KMS-11 (cell line): ENCODE measurements at regions not wholly inside any gene's neighbourhood (a gene's known extent, or its start where the extent isn't known, plus 50 kb on each side); places are given as distances from the start of the nearest gene placed in this dataset.

Experiments
- H2AFZ ChIP-seq: fragments of 200-600 bp; sonication (generic); 2 replicates; pipeline ENCODE4 v1.6.1; 2016; ENCODE audit warnings: antibody characterized with exemption, mixed run types, low read depth
- H3K27ac ChIP-seq: fragments of 200-600 bp; sonication (generic); 2 replicates; pipeline ENCODE4 v1.6.1; 2016; ENCODE audit warnings: mild to moderate bottlenecking, mixed run types
- H3K27me3 ChIP-seq: fragments of 200-600 bp; sonication (generic); 2 replicates; pipeline ENCODE4 v1.6.1; 2017; ENCODE audit warnings: mild to moderate bottlenecking, low read depth, mixed run types, moderate library complexity; ENCODE audit not compliant: insufficient read depth
- H3K36me3 ChIP-seq: fragments of 200-600 bp; sonication (generic); 2 replicates; pipeline ENCODE4 v1.6.1; 2017; ENCODE audit warnings: mild to moderate bottlenecking, mixed run types; ENCODE audit not compliant: insufficient read depth
- H3K4me1 ChIP-seq: fragments of 200-600 bp; sonication (generic); 2 replicates; pipeline ENCODE4 v1.6.1; 2016; ENCODE audit warnings: mild to moderate bottlenecking, low read depth, mixed run types; ENCODE audit not compliant: poor library complexity, severe bottlenecking
- H3K4me2 ChIP-seq: fragments of 200-600 bp; sonication (generic); 2 replicates; pipeline ENCODE4 v1.7.0; 2016; ENCODE audit warnings: mild to moderate bottlenecking, mixed run types
- H3K4me3 ChIP-seq: fragments of 200-600 bp; sonication (generic); IDR thresholded peaks from 2 replicates; pipeline ENCODE4 v1.6.1; 2017; ENCODE audit warnings: low read depth, low read length, mixed read lengths; ENCODE audit not compliant: insufficient read depth
- H3K79me2 ChIP-seq: fragments of 200-600 bp; sonication (generic); 2 replicates; pipeline ENCODE4 v1.6.1; 2016; ENCODE audit warnings: low read depth, mixed run types; ENCODE audit not compliant: insufficient read depth
- H3K9ac ChIP-seq: fragments of 200-600 bp; sonication (generic); 2 replicates; pipeline ENCODE4 v1.6.1; 2016; ENCODE audit warnings: mild to moderate bottlenecking, mixed run types
- H4K20me1 ChIP-seq: fragments of 200-600 bp; sonication (generic); 2 replicates; pipeline ENCODE4 v1.6.1; 2016; ENCODE audit warnings: mild to moderate bottlenecking, mixed run types; ENCODE audit not compliant: insufficient read depth
- TF ChIP-seq, protein P1 (sequence below): fragments of 200-600 bp; sonication (generic); conservative IDR thresholded peaks from 2 replicates; pipeline ENCODE4 v1.6.1; 2017; ENCODE audit warnings: low read depth, mild to moderate bottlenecking, antibody characterized with exemption, low read length, moderate library complexity, mixed read lengths

DNA sequence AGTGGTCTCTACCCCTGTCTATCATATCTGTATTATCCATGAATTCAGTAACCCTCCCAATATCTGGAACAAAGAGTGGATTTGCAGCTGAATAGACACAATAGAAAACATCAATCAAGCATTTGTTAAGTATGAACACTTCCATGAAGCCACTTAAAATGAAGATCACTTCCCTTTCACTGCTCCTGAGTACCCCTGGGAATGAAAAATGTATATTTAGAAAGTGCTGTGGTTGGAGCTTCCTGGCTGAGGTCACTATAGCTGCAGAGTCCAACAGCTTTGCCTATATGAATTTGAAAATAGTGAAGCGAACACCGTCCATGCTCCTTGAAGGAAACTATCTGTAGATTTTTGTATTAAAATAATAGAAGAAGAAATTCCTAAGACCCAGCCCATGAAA, 227.0 kb downstream of the DTHD1 start:
- TF ChIP-seq, protein P1, sequence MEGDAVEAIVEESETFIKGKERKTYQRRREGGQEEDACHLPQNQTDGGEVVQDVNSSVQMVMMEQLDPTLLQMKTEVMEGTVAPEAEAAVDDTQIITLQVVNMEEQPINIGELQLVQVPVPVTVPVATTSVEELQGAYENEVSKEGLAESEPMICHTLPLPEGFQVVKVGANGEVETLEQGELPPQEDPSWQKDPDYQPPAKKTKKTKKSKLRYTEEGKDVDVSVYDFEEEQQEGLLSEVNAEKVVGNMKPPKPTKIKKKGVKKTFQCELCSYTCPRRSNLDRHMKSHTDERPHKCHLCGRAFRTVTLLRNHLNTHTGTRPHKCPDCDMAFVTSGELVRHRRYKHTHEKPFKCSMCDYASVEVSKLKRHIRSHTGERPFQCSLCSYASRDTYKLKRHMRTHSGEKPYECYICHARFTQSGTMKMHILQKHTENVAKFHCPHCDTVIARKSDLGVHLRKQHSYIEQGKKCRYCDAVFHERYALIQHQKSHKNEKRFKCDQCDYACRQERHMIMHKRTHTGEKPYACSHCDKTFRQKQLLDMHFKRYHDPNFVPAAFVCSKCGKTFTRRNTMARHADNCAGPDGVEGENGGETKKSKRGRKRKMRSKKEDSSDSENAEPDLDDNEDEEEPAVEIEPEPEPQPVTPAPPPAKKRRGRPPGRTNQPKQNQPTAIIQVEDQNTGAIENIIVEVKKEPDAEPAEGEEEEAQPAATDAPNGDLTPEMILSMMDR = no peak
- H3K36me3 ChIP-seq = no peaks in the 10 kb centered on the region
- H3K9ac ChIP-seq = no peak overlapping the region
- H3K27ac ChIP-seq = no peak overlapping the region
- H2AFZ ChIP-seq = no peak overlapping the region
- H3K4me3 ChIP-seq = no peak overlapping the region
- H3K79me2 ChIP-seq = no peaks in the 10 kb centered on the region
- H3K4me1 ChIP-seq = no peaks in the 10 kb centered on the region
- H4K20me1 ChIP-seq = no peaks in the 10 kb centered on the region
- H3K27me3 ChIP-seq = no peaks in the 10 kb centered on the region
- no peak overlapping the region for H3K4me2 ChIP-seq

DNA sequence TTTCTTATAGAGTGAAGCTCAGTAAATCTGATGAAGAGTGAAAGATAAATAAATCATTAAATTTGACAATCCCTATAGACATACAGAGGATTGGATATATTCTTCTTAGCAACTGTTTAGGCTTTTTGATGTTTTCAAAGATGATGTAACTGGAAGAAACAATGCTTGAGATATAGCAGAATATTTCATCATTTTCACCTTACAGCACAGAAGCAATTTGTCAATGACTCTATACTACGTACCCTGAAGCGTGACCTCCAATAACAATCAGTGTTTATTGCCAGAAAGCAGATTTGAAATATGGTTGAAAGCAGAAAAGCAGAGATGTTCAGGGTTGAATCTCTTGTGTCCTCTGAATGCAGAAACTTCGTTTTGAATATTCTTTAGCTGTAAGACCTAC, 228.4 kb downstream of the DTHD1 start:
- no peaks in the 10 kb centered on the region for H4K20me1 ChIP-seq
- no peak overlapping the region for H3K4me2 ChIP-seq
- no peaks in the 10 kb centered on the region for H3K36me3 ChIP-seq
- H3K27ac ChIP-seq = no peak overlapping the region
- no peak overlapping the region for H2AFZ ChIP-seq
- H3K79me2 ChIP-seq = no peaks in the 10 kb centered on the region
- H3K4me3 ChIP-seq = no peak overlapping the region
- TF ChIP-seq, protein P1 = no peak
- no peaks in the 10 kb centered on the region for H3K4me1 ChIP-seq
- H3K9ac ChIP-seq = no peak overlapping the region
- H3K27me3 ChIP-seq = no peaks in the 10 kb centered on the region

DNA sequence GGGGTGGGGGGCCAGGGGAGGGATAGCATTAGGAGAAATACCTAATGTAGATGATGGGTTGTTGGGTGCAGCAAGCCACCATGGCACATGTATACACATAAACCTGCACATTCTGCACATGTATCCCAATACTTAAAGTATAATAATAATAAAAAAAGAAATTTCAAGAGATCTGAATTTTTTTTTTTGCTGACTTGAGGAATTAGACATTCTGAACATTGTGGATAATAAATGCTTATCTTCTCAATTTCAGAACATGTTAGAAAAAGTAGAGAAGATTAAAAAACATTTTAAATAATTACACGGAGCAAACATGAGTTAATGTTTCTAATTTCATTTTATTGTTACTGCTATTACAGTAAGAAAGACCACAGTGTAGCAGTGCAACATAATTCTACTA, 230.4 kb downstream of the DTHD1 start:
- Histone ChIP-seq H3K4me2 (no peak overlapping the region), H3K27ac (no peak overlapping the region), H3K79me2 (no peaks in the 10 kb centered on the region), H3K27me3 (no peaks in the 10 kb centered on the region), H3K36me3 (no peaks in the 10 kb centered on the region), H3K4me3 (no peak overlapping the region), H4K20me1 (no peaks in the 10 kb centered on the region), H3K4me1 (no peaks in the 10 kb centered on the region), H2AFZ (no peak overlapping the region), H3K9ac (no peak overlapping the region)
- TF ChIP-seq, protein P1 = no peak

DNA sequence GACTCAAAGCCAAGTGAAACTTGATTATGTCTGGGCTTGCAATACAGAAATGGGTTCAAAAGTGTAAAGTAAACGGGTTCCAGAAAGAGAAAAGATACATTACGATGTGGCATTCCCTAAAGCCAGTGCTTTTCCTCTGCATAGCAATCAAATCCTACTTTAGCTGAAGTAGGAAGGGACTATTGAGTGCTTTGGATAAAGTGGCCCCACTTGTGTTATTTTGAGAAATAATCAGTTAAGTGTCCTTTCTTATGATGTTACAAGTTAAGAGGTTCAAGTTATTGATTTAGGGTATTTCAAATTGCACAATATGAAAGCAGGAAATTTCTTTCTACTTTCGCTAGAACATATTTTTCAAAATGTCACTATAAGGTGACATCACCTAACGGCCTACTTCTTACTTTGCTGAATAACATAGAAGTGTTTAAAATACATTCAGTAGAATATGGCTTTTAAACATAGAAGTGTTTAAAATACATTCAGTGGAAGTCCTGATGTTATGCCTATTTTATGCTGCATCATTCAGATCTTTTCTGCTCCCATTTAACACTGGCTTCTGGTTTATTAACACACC, 235.2 kb downstream of the DTHD1 start:
- Histone ChIP-seq H3K36me3 (no peaks in the 10 kb centered on the region), H3K9ac (no peak overlapping the region), H3K27ac (no peak overlapping the region), H3K79me2 (no peaks in the 10 kb centered on the region), H3K4me1 (no peaks in the 10 kb centered on the region), H3K4me3 (no peak overlapping the region), H3K4me2 (no peak overlapping the region), H2AFZ (no peak overlapping the region), H4K20me1 (no peaks in the 10 kb centered on the region), H3K27me3 (no peaks in the 10 kb centered on the region)
- TF ChIP-seq, protein P1 = no peak
